ENCODE measurements at regions not wholly inside any gene's neighbourhood (a gene's known extent, or its start where the extent isn't known, plus 50 kb on each side); places are given as distances from the start of the nearest gene placed in this dataset.

DNA sequence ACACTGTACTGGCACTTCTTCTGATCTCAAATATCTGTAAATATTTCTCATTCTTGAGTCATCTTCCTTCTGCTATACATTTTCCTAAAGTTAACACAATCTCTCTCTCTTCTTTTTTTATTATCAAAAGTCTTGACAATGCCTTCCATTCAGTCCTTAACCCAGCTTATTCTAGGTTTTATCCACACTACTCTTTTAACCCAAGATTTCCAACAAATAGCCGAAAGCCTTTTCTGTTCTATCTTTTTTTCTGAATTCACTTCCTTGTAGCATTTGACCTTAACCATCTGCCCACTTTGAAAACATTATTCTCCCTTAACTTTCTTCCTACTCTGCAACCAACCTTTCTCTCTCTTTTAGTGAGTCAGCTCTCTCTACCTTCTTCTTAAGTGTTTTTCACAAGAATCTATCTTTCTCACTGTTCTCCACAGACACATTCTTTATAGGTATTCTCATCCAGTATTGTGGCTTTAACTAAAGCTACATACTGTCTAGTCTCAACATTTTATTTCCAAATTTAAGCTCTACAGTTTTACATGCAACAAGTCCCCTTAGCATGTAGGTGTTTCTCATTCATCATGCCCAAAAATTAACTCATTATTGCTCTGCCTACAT is 915.6 kb downstream of the KCNMA1 start:
- DNase-seq (ENCODE audit: low spot score in 2 of 2): no peak
- no peak overlapping the region for H3K4me3 ChIP-seq (ENCODE audit: low read depth, poor library complexity, severe bottlenecking)
- TF ChIP-seq POLR2A (IDR thresholded peaks at IDR 0.05): no peak
- TF ChIP-seq, protein P1, sequence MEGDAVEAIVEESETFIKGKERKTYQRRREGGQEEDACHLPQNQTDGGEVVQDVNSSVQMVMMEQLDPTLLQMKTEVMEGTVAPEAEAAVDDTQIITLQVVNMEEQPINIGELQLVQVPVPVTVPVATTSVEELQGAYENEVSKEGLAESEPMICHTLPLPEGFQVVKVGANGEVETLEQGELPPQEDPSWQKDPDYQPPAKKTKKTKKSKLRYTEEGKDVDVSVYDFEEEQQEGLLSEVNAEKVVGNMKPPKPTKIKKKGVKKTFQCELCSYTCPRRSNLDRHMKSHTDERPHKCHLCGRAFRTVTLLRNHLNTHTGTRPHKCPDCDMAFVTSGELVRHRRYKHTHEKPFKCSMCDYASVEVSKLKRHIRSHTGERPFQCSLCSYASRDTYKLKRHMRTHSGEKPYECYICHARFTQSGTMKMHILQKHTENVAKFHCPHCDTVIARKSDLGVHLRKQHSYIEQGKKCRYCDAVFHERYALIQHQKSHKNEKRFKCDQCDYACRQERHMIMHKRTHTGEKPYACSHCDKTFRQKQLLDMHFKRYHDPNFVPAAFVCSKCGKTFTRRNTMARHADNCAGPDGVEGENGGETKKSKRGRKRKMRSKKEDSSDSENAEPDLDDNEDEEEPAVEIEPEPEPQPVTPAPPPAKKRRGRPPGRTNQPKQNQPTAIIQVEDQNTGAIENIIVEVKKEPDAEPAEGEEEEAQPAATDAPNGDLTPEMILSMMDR (IDR thresholded peaks at IDR 0.05): no peak
- intact Hi-C loops (cut with DNase I; ENCODE audit: low total_unique reads): no loop called here
- WGBS, 2 donors: 85 to 91% methylated on average over 1 of the region's 1 CpG

DNA sequence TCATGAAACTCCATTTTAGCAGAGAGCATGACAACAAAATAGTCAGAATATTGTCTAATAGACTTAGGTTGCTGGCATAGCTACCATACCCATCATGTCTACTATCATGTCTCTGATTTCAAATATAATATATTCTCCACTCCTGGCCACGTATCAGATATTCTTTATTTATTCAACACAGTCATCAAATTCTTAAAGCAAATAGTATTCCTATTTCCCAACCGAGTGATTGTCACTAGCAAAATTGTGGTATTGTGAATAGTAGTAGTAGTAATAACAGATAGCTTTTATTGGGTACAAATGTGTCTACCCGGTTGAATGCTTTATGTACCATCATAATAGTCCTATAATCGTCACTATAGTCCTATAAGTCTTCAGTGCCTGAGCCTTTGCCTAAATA is 918.6 kb downstream of the KCNMA1 start:
- no peak overlapping the region for H3K4me3 ChIP-seq (ENCODE audit: low read depth, poor library complexity, severe bottlenecking)
- 79 to 83% methylated on average over 4 of the region's 4 CpGs for WGBS, 2 donors
- DNase-seq (ENCODE audit: low spot score in 2 of 2): no peak
- intact Hi-C loops (cut with DNase I; ENCODE audit: low total_unique reads): no loop called here
- TF ChIP-seq, protein P1 (IDR thresholded peaks at IDR 0.05): no peak
- TF ChIP-seq POLR2A (IDR thresholded peaks at IDR 0.05): no peak

DNA sequence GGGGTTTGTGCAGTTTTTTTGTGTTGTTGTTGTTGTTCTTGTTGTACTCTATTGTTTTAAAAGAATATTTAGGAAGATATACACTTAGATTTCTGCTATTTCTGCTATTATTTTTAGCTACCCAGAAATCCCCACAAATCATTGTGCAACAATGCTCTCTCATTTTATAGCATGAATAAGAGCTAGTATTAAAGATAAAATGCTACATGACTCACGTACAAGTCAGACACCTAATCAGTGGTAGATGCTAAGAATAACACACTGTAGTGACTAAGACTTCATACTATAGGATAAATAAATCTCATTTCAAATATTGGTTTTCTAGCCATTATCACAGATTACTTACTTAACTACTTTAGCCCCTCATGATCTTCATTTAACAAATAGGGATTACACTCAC is 920.5 kb downstream of the KCNMA1 start:
- intact Hi-C loops (cut with DNase I; ENCODE audit: low total_unique reads): no loop called here
- H3K4me3 ChIP-seq (ENCODE audit: low read depth, poor library complexity, severe bottlenecking): no peak overlapping the region
- no peak for DNase-seq (ENCODE audit: low spot score in 2 of 2)
- 48 to 63% methylated on average over 1 of the region's 1 CpG for WGBS, 2 donors
- TF ChIP-seq POLR2A (IDR thresholded peaks at IDR 0.05): no peak
- TF ChIP-seq, protein P1 (IDR thresholded peaks at IDR 0.05): no peak

DNA sequence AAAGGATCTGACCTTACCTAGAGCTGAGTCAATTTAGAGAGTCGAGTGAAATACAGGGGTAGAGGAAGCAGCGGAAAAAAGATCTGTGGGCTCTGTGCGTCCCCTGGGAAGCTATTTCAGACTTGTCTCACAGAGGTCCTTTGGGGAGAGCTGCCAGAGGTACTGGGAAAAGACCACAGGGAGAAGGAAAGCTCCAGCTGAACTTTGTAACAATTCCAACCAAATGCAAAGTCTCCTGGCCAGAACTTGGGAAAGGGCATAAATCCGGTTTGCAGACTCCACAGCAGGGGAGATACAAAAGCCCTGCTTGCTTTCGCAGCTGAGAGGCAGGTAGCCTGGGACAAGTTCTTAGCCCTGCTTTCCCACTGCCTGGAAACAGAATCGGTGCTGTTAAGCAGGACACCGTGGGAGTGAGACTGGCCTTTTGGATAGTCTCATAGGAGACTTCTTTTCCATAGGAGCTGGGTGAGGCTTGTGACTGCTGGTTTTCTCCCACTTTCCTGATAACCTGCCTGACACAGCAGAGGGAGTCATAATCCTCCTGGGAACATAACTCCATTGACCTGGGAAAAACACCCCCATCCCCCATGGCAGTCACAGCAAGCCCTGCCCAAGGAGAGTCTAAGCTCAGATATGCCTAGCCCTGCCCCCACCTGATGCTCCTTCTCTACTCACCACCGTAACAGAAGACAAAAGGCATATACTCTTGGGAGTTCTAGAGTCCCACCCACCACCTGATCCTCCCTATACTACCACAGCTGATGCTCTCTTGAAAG is 926.2 kb downstream of the KCNMA1 start:
- WGBS, 2 donors: 67 to 80% methylated on average over 8 of the region's 8 CpGs
- no peak for DNase-seq (ENCODE audit: low spot score in 2 of 2)
- intact Hi-C loops (cut with DNase I; ENCODE audit: low total_unique reads): no loop called here
- no peak for TF ChIP-seq POLR2A (IDR thresholded peaks at IDR 0.05)
- TF ChIP-seq, protein P1 (IDR thresholded peaks at IDR 0.05): no peak
- no peak overlapping the region for H3K4me3 ChIP-seq (ENCODE audit: low read depth, poor library complexity, severe bottlenecking)

DNA sequence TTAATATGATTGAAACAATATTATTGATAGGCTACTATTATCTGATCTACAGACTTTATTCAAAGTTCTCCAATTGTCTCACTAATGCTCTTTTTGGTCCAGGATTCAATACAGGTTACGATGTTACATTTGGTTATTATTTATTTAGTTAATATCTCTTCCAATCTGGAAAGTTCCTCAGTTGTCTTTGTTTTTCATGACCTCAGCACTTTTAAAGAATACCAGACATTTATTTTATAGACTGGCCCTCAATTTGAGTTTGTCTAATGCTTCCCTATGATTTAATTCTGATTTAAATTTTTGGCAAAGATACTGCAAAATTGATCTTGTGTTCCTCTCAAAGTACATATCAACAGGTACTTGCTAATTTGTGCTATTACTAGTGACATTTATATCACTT is 937.4 kb downstream of the KCNMA1 start:
- no peak overlapping the region for H3K4me3 ChIP-seq (ENCODE audit: low read depth, poor library complexity, severe bottlenecking)
- no peak for DNase-seq (ENCODE audit: low spot score in 2 of 2)
- no peak for TF ChIP-seq POLR2A (IDR thresholded peaks at IDR 0.05)
- TF ChIP-seq, protein P1 (IDR thresholded peaks at IDR 0.05): no peak
- WGBS, 2 donors: 96 to 100% methylated on average over 1 of the region's 1 CpG
- intact Hi-C loops (cut with DNase I; ENCODE audit: low total_unique reads): no loop called here

Measured in lower leg skin (tissue), 4 donors.